ENCODE measurements at regions not wholly inside any gene's neighbourhood (a gene's known extent, or its start where the extent isn't known, plus 50 kb on each side); places are given as distances from the start of the nearest gene placed in this dataset.

DNA sequence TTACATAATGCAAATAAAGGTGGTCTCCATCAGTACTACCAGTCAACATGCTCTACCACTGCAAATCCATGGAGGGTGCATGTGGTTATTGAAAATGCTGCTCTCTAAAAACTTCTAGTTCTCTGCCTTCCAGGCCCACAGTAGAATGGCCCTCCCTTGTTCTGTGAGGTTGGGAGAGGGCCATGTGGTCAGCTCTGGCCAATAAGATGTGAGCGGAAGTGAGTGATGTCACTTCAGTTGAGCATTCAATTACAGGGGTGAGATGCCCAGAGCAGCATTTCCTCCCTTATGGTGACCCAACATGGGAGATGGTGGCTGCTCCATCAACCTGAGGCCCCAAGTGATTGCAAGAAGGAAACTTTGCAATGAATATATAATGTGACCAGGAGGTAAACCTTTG lies 148.8 kb downstream of the CPEB2 start:
- no peak overlapping the region for H3K4me3 ChIP-seq (ENCODE audit: low read length in 2 of 2)
- no peak overlapping the region for H3K27ac ChIP-seq (ENCODE audit: low read depth, low read length)
- peaks cover 0 to 5% (median 0%) of the 10 kb centered on the region in 8 donors for H3K9me3 Mint-ChIP-seq
- H3K36me3 ChIP-seq (ENCODE audit: insufficient read depth, low read length): no peaks in the 10 kb centered on the region
- no peak for DNase-seq
- H3K27ac Mint-ChIP-seq: no peak overlapping the region
- peaks cover 0 to 2% (median 0%) of the 10 kb centered on the region in 4 donors for H3K4me1 Mint-ChIP-seq
- no peaks in the 10 kb centered on the region for H3K27me3 ChIP-seq (ENCODE audit: insufficient read depth, low read length)
- CTCF ChIA-PET (ENCODE audit: partially characterized antibody): no interaction called here
- POLR2A ChIA-PET (ENCODE audit: partially characterized antibody): no interaction called here
- intact Hi-C loops (cut with micrococcal nuclease): no loop called here
- H3K4me3 Mint-ChIP-seq: no peak overlapping the region
- peaks cover 1 to 5% of the 10 kb centered on the region in 2 donors for H3K27me3 Mint-ChIP-seq
- no peaks in the 10 kb centered on the region for H3K4me1 ChIP-seq (ENCODE audit: insufficient read depth, low read length)
- no peaks in the 10 kb centered on the region for H3K36me3 Mint-ChIP-seq
- H3K9me3 ChIP-seq (ENCODE audit: control insufficient read depth in 1 of 2, low read length in 2 of 2): no peaks in the 10 kb centered on the region

DNA sequence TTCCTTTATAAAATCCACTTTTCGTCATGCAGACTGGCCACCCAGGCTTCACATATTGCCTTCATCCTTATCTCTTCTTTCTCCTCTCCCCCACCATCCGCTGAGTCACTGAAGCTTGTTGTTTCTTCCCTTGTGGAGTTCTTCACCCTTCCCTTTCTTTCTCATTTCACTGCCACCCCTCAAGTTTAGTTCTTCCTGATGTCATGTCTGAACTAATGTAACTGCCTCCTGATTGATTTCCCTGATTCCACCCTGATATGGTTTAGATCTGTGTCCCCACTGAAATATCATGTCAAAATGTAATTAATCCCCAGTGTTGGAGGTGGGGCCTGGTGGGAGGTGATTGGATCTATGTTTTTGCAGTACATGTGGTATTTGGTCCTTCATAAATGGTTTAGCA lies 151.4 kb downstream of the CPEB2 start:
- Histone ChIP-seq H3K27ac (ENCODE audit: low read depth, low read length) (no peak overlapping the region), H3K4me1 (ENCODE audit: insufficient read depth, low read length) (no peaks in the 10 kb centered on the region), H3K36me3 (ENCODE audit: insufficient read depth, low read length) (no peaks in the 10 kb centered on the region), H3K9me3 (ENCODE audit: control insufficient read depth in 1 of 2, low read length in 2 of 2) (no peaks in the 10 kb centered on the region), H3K27me3 (ENCODE audit: insufficient read depth, low read length) (no peaks in the 10 kb centered on the region), H3K4me3 (ENCODE audit: low read length in 2 of 2) (no peak overlapping the region)
- POLR2A ChIA-PET (ENCODE audit: partially characterized antibody): no interaction called here
- intact Hi-C loops (cut with micrococcal nuclease): no loop called here
- H3K4me1 Mint-ChIP-seq: peaks cover 0 to 2% (median 0%) of the 10 kb centered on the region in 4 donors
- DNase-seq: no peak
- no peak overlapping the region for H3K27ac Mint-ChIP-seq
- H3K27me3 Mint-ChIP-seq: peaks cover 1 to 4% of the 10 kb centered on the region in 2 donors
- H3K4me3 Mint-ChIP-seq: no peak overlapping the region
- peaks cover 0 to 5% (median 0%) of the 10 kb centered on the region in 8 donors for H3K9me3 Mint-ChIP-seq
- H3K36me3 Mint-ChIP-seq: no peaks in the 10 kb centered on the region
- CTCF ChIA-PET (ENCODE audit: partially characterized antibody): no interaction called here

DNA sequence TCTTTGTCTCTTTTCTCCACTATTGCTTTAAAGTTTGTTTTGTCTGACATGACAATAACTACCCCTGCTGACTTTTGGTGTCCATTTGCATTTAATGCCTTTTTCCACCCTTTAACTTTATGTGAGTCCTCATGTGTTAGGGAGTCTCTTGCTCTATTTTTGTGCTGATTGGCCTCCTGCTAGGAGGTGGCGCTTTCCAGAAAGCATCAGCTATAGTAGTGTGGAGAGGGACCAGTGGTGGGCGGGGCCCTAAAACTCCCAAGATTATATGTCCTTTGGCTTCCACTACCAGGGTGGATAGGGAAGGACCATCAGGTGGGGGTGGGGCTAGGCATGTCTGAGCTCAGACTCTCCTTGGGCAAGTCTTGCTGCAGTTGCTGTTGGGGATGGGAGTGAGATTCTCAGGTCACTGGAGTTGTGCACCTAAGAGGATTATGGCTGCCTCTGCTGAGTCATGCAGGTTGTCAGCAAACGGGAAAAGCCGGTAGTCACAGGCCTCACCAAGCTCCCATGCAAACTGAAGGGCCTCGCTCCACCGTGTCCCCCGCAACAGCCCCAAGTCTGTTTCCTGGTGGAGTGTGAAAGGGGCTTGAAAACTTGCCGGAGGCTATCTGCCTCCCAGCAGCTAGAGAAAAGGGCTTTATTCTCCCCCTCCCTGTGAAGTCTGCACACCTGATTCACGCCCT lies 156.3 kb downstream of the CPEB2 start:
- H3K9me3 ChIP-seq (ENCODE audit: control insufficient read depth in 1 of 2, low read length in 2 of 2): no peaks in the 10 kb centered on the region
- no peak overlapping the region for H3K4me3 ChIP-seq (ENCODE audit: low read length in 2 of 2)
- ChIA-PET CTCF (ENCODE audit: partially characterized antibody) (interaction anchor here (0.6 kb wide), 1 partner anchor 1007 kb away, joined by 3 read pairs; no protein-coding TSS in a partner anchor), POLR2A (ENCODE audit: partially characterized antibody) (no interaction called here)
- DNase-seq: no peak
- H3K4me3 Mint-ChIP-seq: no peak overlapping the region
- H3K9me3 Mint-ChIP-seq: peaks cover 0 to 3% (median 0%) of the 10 kb centered on the region in 8 donors
- no peaks in the 10 kb centered on the region for H3K36me3 ChIP-seq (ENCODE audit: insufficient read depth, low read length)
- intact Hi-C loops (cut with micrococcal nuclease): no loop called here
- peaks cover 9 to 12% of the 10 kb centered on the region in 2 donors for H3K27me3 Mint-ChIP-seq
- no peaks in the 10 kb centered on the region for H3K4me1 Mint-ChIP-seq
- no peak overlapping the region for H3K27ac ChIP-seq (ENCODE audit: low read depth, low read length)
- no peaks in the 10 kb centered on the region for H3K4me1 ChIP-seq (ENCODE audit: insufficient read depth, low read length)
- H3K27ac Mint-ChIP-seq: no peak overlapping the region
- no peaks in the 10 kb centered on the region for H3K27me3 ChIP-seq (ENCODE audit: insufficient read depth, low read length)
- no peaks in the 10 kb centered on the region for H3K36me3 Mint-ChIP-seq

DNA sequence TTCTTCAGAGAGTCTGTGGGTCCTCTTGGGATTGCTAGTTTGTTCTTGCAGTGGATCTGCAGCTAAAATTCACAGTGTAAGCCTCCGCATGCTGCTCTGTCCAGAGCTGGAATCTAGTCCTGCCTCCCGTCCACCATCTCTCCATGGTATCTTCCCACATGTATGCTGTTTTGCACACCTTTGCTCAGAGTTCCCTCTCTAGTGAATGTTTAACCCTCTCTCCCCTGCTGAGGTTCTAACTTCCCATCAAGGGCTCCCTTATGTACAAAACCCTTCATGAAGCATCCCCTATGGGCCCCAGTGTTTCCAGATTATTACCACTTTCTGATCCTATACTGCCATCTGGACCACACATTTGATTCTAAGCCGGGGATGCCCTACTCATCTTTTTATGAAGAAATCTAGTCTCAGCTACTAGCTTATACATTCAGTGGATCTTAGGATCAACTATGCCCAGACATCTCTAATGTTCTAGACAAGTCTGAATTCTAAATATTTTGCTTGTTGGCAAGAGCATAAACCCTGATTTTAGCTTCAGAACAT lies 157.3 kb downstream of the CPEB2 start:
- Histone ChIP-seq H3K27me3 (ENCODE audit: insufficient read depth, low read length) (no peaks in the 10 kb centered on the region), H3K36me3 (ENCODE audit: insufficient read depth, low read length) (no peaks in the 10 kb centered on the region), H3K27ac (ENCODE audit: low read depth, low read length) (no peak overlapping the region), H3K4me1 (ENCODE audit: insufficient read depth, low read length) (no peaks in the 10 kb centered on the region), H3K4me3 (ENCODE audit: low read length in 2 of 2) (no peak overlapping the region), H3K9me3 (ENCODE audit: control insufficient read depth in 1 of 2, low read length in 2 of 2) (no peaks in the 10 kb centered on the region)
- Mint-ChIP-seq H3K9me3 (peaks cover 0 to 3% (median 0%) of the 10 kb centered on the region in 8 donors), H3K27me3 (peaks cover 9 to 12% of the 10 kb centered on the region in 2 donors), H3K36me3 (no peaks in the 10 kb centered on the region), H3K27ac (no peak overlapping the region), H3K4me3 (no peak overlapping the region), H3K4me1 (no peaks in the 10 kb centered on the region)
- POLR2A ChIA-PET (ENCODE audit: partially characterized antibody): no interaction called here
- DNase-seq: no peak
- intact Hi-C loops (cut with micrococcal nuclease): no loop called here
- CTCF ChIA-PET (ENCODE audit: partially characterized antibody): interaction anchor here (0.6 kb wide), 1 partner anchor 1006 kb away, joined by 3 read pairs; no protein-coding TSS in a partner anchor

- Mint-ChIP-seq H3K27me3 (peaks cover 9 to 12% of the 10 kb centered on the region in 2 donors), H3K4me1 (no peaks in the 10 kb centered on the region), H3K9me3 (peaks cover 0 to 3% (median 0%) of the 10 kb centered on the region in 8 donors), H3K27ac (no peak overlapping the region), H3K36me3 (no peaks in the 10 kb centered on the region), H3K4me3 (no peak overlapping the region)
- POLR2A ChIA-PET (ENCODE audit: partially characterized antibody): no interaction called here
- no peaks in the 10 kb centered on the region for H3K4me1 ChIP-seq (ENCODE audit: insufficient read depth, low read length)
- intact Hi-C loops (cut with micrococcal nuclease): no loop called here
- DNase-seq: no peak
- no peaks in the 10 kb centered on the region for H3K27me3 ChIP-seq (ENCODE audit: insufficient read depth, low read length)
- CTCF ChIA-PET (ENCODE audit: partially characterized antibody): no interaction called here
- no peak overlapping the region for H3K4me3 ChIP-seq (ENCODE audit: low read length in 2 of 2)
- H3K36me3 ChIP-seq (ENCODE audit: insufficient read depth, low read length): no peaks in the 10 kb centered on the region
- H3K27ac ChIP-seq (ENCODE audit: low read depth, low read length): no peak overlapping the region
- no peaks in the 10 kb centered on the region for H3K9me3 ChIP-seq (ENCODE audit: control insufficient read depth in 1 of 2, low read length in 2 of 2)
Measured at GRCh38 chr4:15161439-15161838, 159.2 kb downstream of the CPEB2 start.

DNA sequence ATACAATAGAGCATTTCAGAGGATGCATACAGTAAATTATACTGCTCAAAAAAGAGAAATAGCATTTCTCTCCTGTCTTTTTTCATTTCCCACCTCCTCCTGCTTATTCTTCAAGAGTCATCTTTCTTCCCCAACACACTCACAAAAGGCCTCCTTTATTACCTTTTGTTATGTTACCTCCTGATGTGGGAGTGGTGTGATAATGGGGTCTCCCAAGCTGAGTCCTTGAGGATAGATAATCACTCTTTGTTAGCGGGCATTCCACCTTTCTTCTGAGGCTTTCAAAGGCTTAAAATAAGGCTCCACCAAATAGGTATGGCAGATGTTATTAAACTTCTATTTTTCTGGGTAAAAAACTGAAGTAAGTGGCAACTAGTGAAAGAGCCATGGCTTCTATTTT lies 159.8 kb downstream of the CPEB2 start:
- Histone ChIP-seq H3K4me3 (ENCODE audit: low read length in 2 of 2) (no peak overlapping the region), H3K36me3 (ENCODE audit: insufficient read depth, low read length) (no peaks in the 10 kb centered on the region), H3K9me3 (ENCODE audit: control insufficient read depth in 1 of 2, low read length in 2 of 2) (no peaks in the 10 kb centered on the region), H3K27me3 (ENCODE audit: insufficient read depth, low read length) (no peaks in the 10 kb centered on the region), H3K27ac (ENCODE audit: low read depth, low read length) (no peak overlapping the region), H3K4me1 (ENCODE audit: insufficient read depth, low read length) (no peaks in the 10 kb centered on the region)
- ChIA-PET POLR2A (ENCODE audit: partially characterized antibody) (no interaction called here), CTCF (ENCODE audit: partially characterized antibody) (no interaction called here)
- Mint-ChIP-seq H3K27me3 (peaks cover 11 to 12% of the 10 kb centered on the region in 2 donors), H3K36me3 (no peaks in the 10 kb centered on the region), H3K4me3 (no peak overlapping the region), H3K9me3 (peaks cover 0 to 3% (median 0%) of the 10 kb centered on the region in 8 donors), H3K27ac (no peak overlapping the region), H3K4me1 (no peaks in the 10 kb centered on the region)
- no peak for DNase-seq
- intact Hi-C loops (cut with micrococcal nuclease): no loop called here

- intact Hi-C loops (cut with micrococcal nuclease): no loop called here
- Histone ChIP-seq H3K9me3 (ENCODE audit: control insufficient read depth in 1 of 2, low read length in 2 of 2) (no peaks in the 10 kb centered on the region), H3K27me3 (ENCODE audit: insufficient read depth, low read length) (no peaks in the 10 kb centered on the region), H3K4me1 (ENCODE audit: insufficient read depth, low read length) (no peaks in the 10 kb centered on the region), H3K27ac (ENCODE audit: low read depth, low read length) (no peak overlapping the region), H3K4me3 (ENCODE audit: low read length in 2 of 2) (no peak overlapping the region), H3K36me3 (ENCODE audit: insufficient read depth, low read length) (no peaks in the 10 kb centered on the region)
- Mint-ChIP-seq H3K27me3 (peaks cover 11 to 12% of the 10 kb centered on the region in 2 donors), H3K4me3 (no peak overlapping the region), H3K36me3 (no peaks in the 10 kb centered on the region), H3K9me3 (peaks cover 0 to 2% (median 0%) of the 10 kb centered on the region in 8 donors), H3K4me1 (no peaks in the 10 kb centered on the region), H3K27ac (no peak overlapping the region)
- DNase-seq: peak in 1 of 5 donors; percentile 1
- POLR2A ChIA-PET (ENCODE audit: partially characterized antibody): no interaction called here
- CTCF ChIA-PET (ENCODE audit: partially characterized antibody): interaction anchor here (2.2 kb wide), 1 partner anchor 1506 kb away, joined by 7 read pairs; no protein-coding TSS in a partner anchor
Measured at GRCh38 chr4:15162465-15163283, 160.4 kb downstream of the CPEB2 start.

All from CD4-positive, alpha-beta memory T cell (primary cell).